ENCODE measurements at regions not wholly inside any gene's neighbourhood (a gene's known extent, or its start where the extent isn't known, plus 50 kb on each side); places are given as distances from the start of the nearest gene placed in this dataset.

DNA sequence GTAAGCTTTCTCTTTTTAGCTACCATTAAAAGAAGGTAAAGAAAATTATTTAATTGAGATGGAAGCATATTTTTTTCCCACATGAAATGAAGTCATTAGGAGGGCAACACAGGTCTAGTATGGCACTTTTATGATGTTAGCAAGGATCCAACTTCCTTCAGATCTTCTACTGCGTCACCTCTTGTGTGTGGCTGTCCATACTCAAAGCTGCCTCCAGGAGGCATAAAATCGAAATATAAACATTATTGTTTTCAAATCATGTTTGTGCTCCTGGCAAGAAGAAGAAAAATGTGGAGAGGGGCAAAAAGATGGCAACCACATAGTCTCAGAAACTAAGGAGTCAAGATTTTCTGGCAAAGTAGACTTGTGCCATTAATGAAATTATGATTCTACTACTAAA is 791.7 kb upstream of the EPHA6 start:
- Histone ChIP-seq H3K9ac (no peak overlapping the region), H3K4me3 (ENCODE audit: low read depth, low read length) (no peak overlapping the region), H3K27ac (no peak overlapping the region), H3K36me3 (ENCODE audit: control insufficient read depth, insufficient read depth, low read length) (no peaks in the 10 kb centered on the region), H3K79me2 (no peaks in the 10 kb centered on the region), H3K4me2 (ENCODE audit: low read length) (no peak overlapping the region), H3K4me1 (no peaks in the 10 kb centered on the region), H3K27me3 (ENCODE audit: control insufficient read depth, insufficient read depth, low read length) (no peaks in the 10 kb centered on the region), H2AFZ (no peak overlapping the region), H3K9me3 (ENCODE audit: control insufficient read depth, low read length) (no peaks in the 10 kb centered on the region)
- TF ChIP-seq, protein P1, sequence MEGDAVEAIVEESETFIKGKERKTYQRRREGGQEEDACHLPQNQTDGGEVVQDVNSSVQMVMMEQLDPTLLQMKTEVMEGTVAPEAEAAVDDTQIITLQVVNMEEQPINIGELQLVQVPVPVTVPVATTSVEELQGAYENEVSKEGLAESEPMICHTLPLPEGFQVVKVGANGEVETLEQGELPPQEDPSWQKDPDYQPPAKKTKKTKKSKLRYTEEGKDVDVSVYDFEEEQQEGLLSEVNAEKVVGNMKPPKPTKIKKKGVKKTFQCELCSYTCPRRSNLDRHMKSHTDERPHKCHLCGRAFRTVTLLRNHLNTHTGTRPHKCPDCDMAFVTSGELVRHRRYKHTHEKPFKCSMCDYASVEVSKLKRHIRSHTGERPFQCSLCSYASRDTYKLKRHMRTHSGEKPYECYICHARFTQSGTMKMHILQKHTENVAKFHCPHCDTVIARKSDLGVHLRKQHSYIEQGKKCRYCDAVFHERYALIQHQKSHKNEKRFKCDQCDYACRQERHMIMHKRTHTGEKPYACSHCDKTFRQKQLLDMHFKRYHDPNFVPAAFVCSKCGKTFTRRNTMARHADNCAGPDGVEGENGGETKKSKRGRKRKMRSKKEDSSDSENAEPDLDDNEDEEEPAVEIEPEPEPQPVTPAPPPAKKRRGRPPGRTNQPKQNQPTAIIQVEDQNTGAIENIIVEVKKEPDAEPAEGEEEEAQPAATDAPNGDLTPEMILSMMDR (IDR thresholded peaks at IDR 0.05), result no peak

DNA sequence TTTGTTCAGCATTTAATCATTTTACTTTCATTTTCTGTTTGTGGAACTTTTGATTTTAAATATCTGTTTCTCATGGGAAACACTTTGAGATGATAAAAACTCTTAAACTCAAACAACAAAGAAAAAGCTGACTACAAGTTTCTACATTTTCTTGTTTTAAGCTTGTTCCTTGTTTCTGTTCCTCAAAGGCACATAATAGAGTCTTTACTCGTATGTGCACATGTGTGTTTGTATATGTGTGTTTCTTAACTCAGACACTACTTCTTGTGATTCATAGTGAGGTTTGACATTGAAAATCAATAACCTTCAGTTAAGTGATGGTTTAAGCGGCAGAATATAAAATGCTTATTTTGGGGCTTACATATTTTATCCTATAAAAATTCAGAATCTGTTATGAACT is 786.7 kb upstream of the EPHA6 start:
- Histone ChIP-seq H3K4me3 (ENCODE audit: low read depth, low read length) (no peak overlapping the region), H3K4me2 (ENCODE audit: low read length) (no peak overlapping the region), H3K79me2 (no peaks in the 10 kb centered on the region), H3K36me3 (ENCODE audit: control insufficient read depth, insufficient read depth, low read length) (no peaks in the 10 kb centered on the region), H3K9ac (no peak overlapping the region), H3K27ac (no peak overlapping the region), H3K9me3 (ENCODE audit: control insufficient read depth, low read length) (no peaks in the 10 kb centered on the region), H2AFZ (no peak overlapping the region), H3K27me3 (ENCODE audit: control insufficient read depth, insufficient read depth, low read length) (no peaks in the 10 kb centered on the region), H3K4me1 (no peaks in the 10 kb centered on the region)
- TF ChIP-seq, protein P1 (IDR thresholded peaks at IDR 0.05), result no peak

- TF ChIP-seq, protein P1 (IDR thresholded peaks at IDR 0.05), result no peak
- H3K36me3 ChIP-seq (ENCODE audit: control insufficient read depth, insufficient read depth, low read length), result no peaks in the 10 kb centered on the region
- no peak overlapping the region for H3K4me2 ChIP-seq (ENCODE audit: low read length)
- H3K27me3 ChIP-seq (ENCODE audit: control insufficient read depth, insufficient read depth, low read length), result no peaks in the 10 kb centered on the region
- H3K9me3 ChIP-seq (ENCODE audit: control insufficient read depth, low read length), result no peaks in the 10 kb centered on the region
- no peak overlapping the region for H2AFZ ChIP-seq
- H3K27ac ChIP-seq, result no peak overlapping the region
- no peaks in the 10 kb centered on the region for H3K79me2 ChIP-seq
- H3K4me3 ChIP-seq (ENCODE audit: low read depth, low read length), result no peak overlapping the region
- no peaks in the 10 kb centered on the region for H3K4me1 ChIP-seq
- no peak overlapping the region for H3K9ac ChIP-seq
These were observed 774.8 kb upstream of the EPHA6 start for GRCh38 chr3:96039632-96040031.

DNA sequence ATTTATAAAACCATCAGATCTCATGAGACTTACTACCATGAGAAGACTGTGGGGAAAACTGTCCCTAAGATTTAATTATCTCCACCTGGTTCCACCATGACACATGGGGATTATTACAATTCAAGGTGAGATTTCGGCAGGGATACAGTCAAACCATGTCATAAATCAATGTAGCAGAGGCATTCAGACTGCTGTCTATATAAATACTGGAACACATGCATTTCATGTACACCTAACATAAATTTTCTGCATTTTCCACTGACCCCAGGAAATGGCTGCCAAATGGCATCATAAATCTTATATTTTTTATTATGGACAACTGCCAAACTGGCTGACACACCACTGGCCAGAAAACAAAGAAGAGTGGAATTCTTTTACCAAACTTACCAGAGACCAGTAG is 755.1 kb upstream of the EPHA6 start:
- no peak overlapping the region for H2AFZ ChIP-seq
- H3K4me3 ChIP-seq (ENCODE audit: low read depth, low read length), result no peak overlapping the region
- H3K4me1 ChIP-seq, result no peaks in the 10 kb centered on the region
- no peak overlapping the region for H3K4me2 ChIP-seq (ENCODE audit: low read length)
- no peak overlapping the region for H3K27ac ChIP-seq
- TF ChIP-seq, protein P1 (IDR thresholded peaks at IDR 0.05), result no peak
- H3K9ac ChIP-seq, result no peak overlapping the region
- no peaks in the 10 kb centered on the region for H3K79me2 ChIP-seq
- no peaks in the 10 kb centered on the region for H3K27me3 ChIP-seq (ENCODE audit: control insufficient read depth, insufficient read depth, low read length)
- no peaks in the 10 kb centered on the region for H3K9me3 ChIP-seq (ENCODE audit: control insufficient read depth, low read length)
- H3K36me3 ChIP-seq (ENCODE audit: control insufficient read depth, insufficient read depth, low read length), result no peaks in the 10 kb centered on the region

- no peak overlapping the region for H2AFZ ChIP-seq
- no peaks in the 10 kb centered on the region for H3K36me3 ChIP-seq (ENCODE audit: control insufficient read depth, insufficient read depth, low read length)
- H3K79me2 ChIP-seq, result no peaks in the 10 kb centered on the region
- no peak overlapping the region for H3K4me2 ChIP-seq (ENCODE audit: low read length)
- no peaks in the 10 kb centered on the region for H3K9me3 ChIP-seq (ENCODE audit: control insufficient read depth, low read length)
- H3K27me3 ChIP-seq (ENCODE audit: control insufficient read depth, insufficient read depth, low read length), result no peaks in the 10 kb centered on the region
- TF ChIP-seq, protein P1 (IDR thresholded peaks at IDR 0.05), result no peak
- H3K4me1 ChIP-seq, result no peaks in the 10 kb centered on the region
- no peak overlapping the region for H3K27ac ChIP-seq
- H3K9ac ChIP-seq, result no peak overlapping the region
- H3K4me3 ChIP-seq (ENCODE audit: low read depth, low read length), result no peak overlapping the region
These were observed 745.3 kb upstream of the EPHA6 start for GRCh38 chr3:96069065-96069464.

All from parathyroid adenoma (tissue), 2 donors.